HEK293 (cell line): ENCODE measurements at regions not wholly inside any gene's neighbourhood (a gene's known extent, or its start where the extent isn't known, plus 50 kb on each side); places are given as distances from the start of the nearest gene placed in this dataset.

Source experiments
- ZBTB7A ChIP-seq: fragments of 450-650 bp; formaldehyde crosslinking; IDR thresholded peaks from 2 replicates; pipeline ENCODE4 v1.5.1; 2016; ENCODE audit warnings: low read depth, missing biosample characterization, missing genetic modification characterization
- ZNF350 ChIP-seq: fragments of 450-650 bp; formaldehyde crosslinking; IDR thresholded peaks from 2 replicates; pipeline ENCODE4 v1.5.0; 2017; ENCODE audit warnings: missing biosample characterization, mild to moderate bottlenecking, missing genetic modification characterization
- ZNF423 ChIP-seq: fragments of 450-650 bp; formaldehyde crosslinking; IDR thresholded peaks from 2 replicates; pipeline ENCODE4 v1.5.1; 2016; ENCODE audit warnings: missing biosample characterization, missing genetic modification characterization
- ZNF510 ChIP-seq: fragments of 450-650 bp; formaldehyde crosslinking; IDR thresholded peaks from 2 replicates; pipeline ENCODE4 v1.5.1; 2018; ENCODE audit warnings: mild to moderate bottlenecking, missing genetic modification characterization, missing biosample characterization; ENCODE audit not compliant: insufficient replicate concordance
- ZNF529 ChIP-seq: fragments of 450-650 bp; formaldehyde crosslinking; IDR thresholded peaks from 2 replicates; pipeline ENCODE4 v1.5.1; 2017; ENCODE audit warnings: missing genetic modification characterization, missing biosample characterization; ENCODE audit not compliant: insufficient replicate concordance
- ZNF548 ChIP-seq: fragments of 450-650 bp; formaldehyde crosslinking; IDR thresholded peaks from 2 replicates; pipeline ENCODE4 v1.5.1; 2016; ENCODE audit warnings: missing biosample characterization, missing genetic modification characterization
- ZNF776 ChIP-seq: fragments of 450-650 bp; formaldehyde crosslinking; IDR thresholded peaks from 2 replicates; pipeline ENCODE4 v1.5.0; 2017; ENCODE audit warnings: missing biosample characterization, missing genetic modification characterization, borderline replicate concordance
- TF ChIP-seq, protein P1 (sequence below): fragments of 450-650 bp; formaldehyde crosslinking; IDR thresholded peaks from 2 replicates; pipeline ENCODE4 v1.5.1; 2016; ENCODE audit warnings: missing biosample characterization, missing genetic modification characterization
- TF ChIP-seq, protein P2 (sequence below): fragments of 450-650 bp; formaldehyde crosslinking; IDR thresholded peaks from 2 replicates; pipeline ENCODE4 v1.5.1; 2016; ENCODE audit warnings: missing biosample characterization, missing genetic modification characterization

DNA sequence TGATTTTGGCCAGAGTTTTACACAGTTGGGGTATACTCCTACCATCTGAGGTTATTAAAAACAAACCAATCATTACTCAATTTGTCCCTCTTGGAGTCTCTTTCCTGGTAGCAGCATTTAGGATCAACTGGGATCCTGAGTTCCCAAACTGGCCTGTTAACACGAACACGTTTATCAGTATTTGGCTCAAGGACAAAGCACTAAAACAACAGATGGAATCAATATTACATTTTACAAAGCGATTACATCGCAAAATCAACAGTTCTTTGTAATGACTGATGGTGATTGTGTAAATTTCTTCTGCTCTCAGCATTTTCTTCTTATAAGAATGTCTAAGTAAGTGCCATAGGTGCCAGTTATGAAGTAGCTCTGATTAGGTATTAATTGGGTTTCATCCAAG, 582.9 kb upstream of the ANKRD30A start:
- TF ChIP-seq ZBTB7A (tag by site-specific recombination) (no peak), ZNF529 (tag by site-specific recombination) (no peak), ZNF423 (tag by site-specific recombination) (no peak), ZNF350 (no peak), ZNF548 (no peak), ZNF776 (tag by site-specific recombination) (no peak), ZNF510 (no peak)
- TF ChIP-seq, protein P1, sequence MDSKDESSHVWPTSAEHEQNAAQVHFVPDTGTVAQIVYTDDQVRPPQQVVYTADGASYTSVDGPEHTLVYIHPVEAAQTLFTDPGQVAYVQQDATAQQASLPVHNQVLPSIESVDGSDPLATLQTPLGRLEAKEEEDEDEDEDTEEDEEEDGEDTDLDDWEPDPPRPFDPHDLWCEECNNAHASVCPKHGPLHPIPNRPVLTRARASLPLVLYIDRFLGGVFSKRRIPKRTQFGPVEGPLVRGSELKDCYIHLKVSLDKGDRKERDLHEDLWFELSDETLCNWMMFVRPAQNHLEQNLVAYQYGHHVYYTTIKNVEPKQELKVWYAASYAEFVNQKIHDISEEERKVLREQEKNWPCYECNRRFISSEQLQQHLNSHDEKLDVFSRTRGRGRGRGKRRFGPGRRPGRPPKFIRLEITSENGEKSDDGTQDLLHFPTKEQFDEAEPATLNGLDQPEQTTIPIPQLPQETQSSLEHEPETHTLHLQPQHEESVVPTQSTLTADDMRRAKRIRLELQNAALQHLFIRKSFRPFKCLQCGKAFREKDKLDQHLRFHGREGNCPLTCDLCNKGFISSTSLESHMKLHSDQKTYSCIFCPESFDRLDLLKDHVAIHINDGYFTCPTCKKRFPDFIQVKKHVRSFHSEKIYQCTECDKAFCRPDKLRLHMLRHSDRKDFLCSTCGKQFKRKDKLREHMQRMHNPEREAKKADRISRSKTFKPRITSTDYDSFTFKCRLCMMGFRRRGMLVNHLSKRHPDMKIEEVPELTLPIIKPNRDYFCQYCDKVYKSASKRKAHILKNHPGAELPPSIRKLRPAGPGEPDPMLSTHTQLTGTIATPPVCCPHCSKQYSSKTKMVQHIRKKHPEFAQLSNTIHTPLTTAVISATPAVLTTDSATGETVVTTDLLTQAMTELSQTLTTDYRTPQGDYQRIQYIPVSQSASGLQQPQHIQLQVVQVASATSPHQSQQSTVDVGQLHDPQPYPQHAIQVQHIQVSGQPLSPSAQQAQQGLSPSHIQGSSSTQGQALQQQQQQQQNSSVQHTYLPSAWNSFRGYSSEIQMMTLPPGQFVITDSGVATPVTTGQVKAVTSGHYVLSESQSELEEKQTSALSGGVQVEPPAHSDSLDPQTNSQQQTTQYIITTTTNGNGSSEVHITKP (tag by site-specific recombination), result no peak
- TF ChIP-seq, protein P2, sequence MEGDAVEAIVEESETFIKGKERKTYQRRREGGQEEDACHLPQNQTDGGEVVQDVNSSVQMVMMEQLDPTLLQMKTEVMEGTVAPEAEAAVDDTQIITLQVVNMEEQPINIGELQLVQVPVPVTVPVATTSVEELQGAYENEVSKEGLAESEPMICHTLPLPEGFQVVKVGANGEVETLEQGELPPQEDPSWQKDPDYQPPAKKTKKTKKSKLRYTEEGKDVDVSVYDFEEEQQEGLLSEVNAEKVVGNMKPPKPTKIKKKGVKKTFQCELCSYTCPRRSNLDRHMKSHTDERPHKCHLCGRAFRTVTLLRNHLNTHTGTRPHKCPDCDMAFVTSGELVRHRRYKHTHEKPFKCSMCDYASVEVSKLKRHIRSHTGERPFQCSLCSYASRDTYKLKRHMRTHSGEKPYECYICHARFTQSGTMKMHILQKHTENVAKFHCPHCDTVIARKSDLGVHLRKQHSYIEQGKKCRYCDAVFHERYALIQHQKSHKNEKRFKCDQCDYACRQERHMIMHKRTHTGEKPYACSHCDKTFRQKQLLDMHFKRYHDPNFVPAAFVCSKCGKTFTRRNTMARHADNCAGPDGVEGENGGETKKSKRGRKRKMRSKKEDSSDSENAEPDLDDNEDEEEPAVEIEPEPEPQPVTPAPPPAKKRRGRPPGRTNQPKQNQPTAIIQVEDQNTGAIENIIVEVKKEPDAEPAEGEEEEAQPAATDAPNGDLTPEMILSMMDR (tag by site-specific recombination), result no peak
